ENCODE measurements at regions not wholly inside any gene's neighbourhood (a gene's known extent, or its start where the extent isn't known, plus 50 kb on each side); places are given as distances from the start of the nearest gene placed in this dataset.
"Not testable (repeated sequence)": the region's sequence is repeated elsewhere in the genome, so short reads cannot be mapped to it uniquely, and the experiment has no call there.

DNA sequence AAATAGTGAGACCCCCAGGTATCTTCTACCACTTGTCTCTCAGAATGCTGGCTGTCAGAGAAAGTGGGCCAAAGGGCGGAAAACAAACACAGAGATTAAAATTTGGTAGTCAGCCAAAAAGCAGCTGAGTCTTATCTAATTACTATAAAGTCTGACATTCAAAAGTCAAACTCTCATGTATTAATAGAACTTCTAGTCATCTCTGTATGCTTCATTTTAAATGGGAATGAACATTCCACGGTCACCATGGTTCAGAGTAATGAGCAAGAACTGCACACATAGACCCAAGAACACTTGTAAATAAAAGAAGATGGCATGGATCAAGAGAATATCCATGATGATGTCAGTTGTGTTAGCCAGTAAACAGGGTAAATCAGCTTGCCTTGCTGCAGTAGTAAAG is 1267.0 kb upstream of the CHAC2 start:
- Histone ChIP-seq H3K9me3 (ENCODE audit: control insufficient read depth in 3 of 3, low read length in 3 of 3) (no peaks in the 10 kb centered on the region), H3K9ac (ENCODE audit: low read depth in 1 of 3, low read length in 3 of 3) (no peak overlapping the region), H3K27ac (ENCODE audit: low read depth, low read length) (no peak overlapping the region)

DNA sequence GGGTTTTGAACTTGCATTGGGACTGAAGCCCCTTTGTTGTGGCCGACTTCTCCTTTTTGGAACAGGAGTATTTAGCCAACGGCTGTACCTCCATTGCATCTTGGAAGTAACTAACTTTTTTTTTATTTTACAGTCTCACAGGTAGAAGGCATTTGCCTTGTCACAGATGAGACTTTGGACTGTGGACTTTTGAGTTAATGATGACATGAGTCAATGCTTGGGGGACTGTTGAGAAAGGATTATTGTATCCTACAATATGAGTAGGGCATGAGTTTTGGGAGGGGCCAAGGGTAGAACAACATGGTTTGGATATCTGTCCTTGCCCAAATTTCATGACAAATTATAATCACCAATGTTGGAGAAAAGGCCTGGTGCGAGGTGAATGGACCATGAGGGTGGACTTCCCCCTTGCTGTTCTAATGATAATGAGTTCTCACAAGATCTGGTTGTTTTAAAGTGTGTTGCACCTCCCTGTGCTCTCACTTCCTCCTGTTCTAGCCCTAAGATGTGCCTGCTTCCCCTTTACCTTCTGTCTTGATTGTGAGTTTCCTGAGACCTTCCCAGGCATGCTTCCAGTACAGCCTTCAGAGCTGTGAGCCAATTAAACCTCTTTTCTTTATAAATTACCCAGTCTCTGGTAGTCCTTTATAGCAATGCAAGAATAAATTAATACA is 1269.4 kb upstream of the CHAC2 start:
- H3K27ac ChIP-seq (ENCODE audit: low read depth, low read length) = no peak overlapping the region
- H3K27me3 ChIP-seq (ENCODE audit: control insufficient read depth in 3 of 3, insufficient read depth in 3 of 3, low read length in 3 of 3) = no peaks in the 10 kb centered on the region

More for the DNA sequence above, 1267.0 kb upstream of the CHAC2 start:
- H3K27me3 ChIP-seq (ENCODE audit: control insufficient read depth in 3 of 3, insufficient read depth in 3 of 3, low read length in 3 of 3) = no peaks in the 10 kb centered on the region
- H3K4me3 ChIP-seq (ENCODE audit: low read length in 3 of 3) = no peak overlapping the region
- H3K4me1 ChIP-seq (ENCODE audit: control insufficient read depth in 3 of 3, insufficient read depth in 3 of 3, low read length in 3 of 3) = no peaks in the 10 kb centered on the region
- H3K36me3 ChIP-seq (ENCODE audit: control insufficient read depth in 3 of 3, insufficient read depth in 3 of 3, low read length in 3 of 3) = no peaks in the 10 kb centered on the region

DNA sequence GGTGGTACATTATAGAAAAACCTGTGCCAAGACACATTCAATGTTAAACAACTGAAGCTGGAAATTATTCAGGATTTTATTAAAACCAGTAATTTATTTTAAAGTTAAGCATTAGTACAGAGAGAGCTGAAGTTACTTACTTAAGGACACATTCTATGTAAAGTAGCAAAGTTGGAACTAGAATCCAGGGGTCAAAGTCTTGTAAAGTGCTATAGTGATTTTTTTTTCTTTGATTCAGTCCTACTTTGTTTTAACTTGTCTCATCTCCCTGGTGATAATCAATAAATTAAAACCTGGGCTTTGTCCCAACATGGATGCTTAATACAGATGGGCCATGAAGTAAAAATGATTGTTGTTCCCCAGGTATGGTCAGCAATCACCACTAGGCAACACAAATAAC is 1271.8 kb upstream of the CHAC2 start:
- Histone ChIP-seq H3K9me3 (ENCODE audit: control insufficient read depth in 3 of 3, low read length in 3 of 3) (no peaks in the 10 kb centered on the region), H3K27ac (ENCODE audit: low read depth, low read length) (no peak overlapping the region)

More for the DNA sequence above, 1269.4 kb upstream of the CHAC2 start:
- H3K4me3 ChIP-seq (ENCODE audit: low read length in 3 of 3) = no peak overlapping the region
- H3K36me3 ChIP-seq (ENCODE audit: control insufficient read depth in 3 of 3, insufficient read depth in 3 of 3, low read length in 3 of 3) = no peaks in the 10 kb centered on the region
- no peaks in the 10 kb centered on the region for H3K4me1 ChIP-seq (ENCODE audit: control insufficient read depth in 3 of 3, insufficient read depth in 3 of 3, low read length in 3 of 3)
- no peaks in the 10 kb centered on the region for H3K9me3 ChIP-seq (ENCODE audit: control insufficient read depth in 3 of 3, low read length in 3 of 3)
- no peak overlapping the region for H3K9ac ChIP-seq (ENCODE audit: low read depth in 1 of 3, low read length in 3 of 3)

DNA sequence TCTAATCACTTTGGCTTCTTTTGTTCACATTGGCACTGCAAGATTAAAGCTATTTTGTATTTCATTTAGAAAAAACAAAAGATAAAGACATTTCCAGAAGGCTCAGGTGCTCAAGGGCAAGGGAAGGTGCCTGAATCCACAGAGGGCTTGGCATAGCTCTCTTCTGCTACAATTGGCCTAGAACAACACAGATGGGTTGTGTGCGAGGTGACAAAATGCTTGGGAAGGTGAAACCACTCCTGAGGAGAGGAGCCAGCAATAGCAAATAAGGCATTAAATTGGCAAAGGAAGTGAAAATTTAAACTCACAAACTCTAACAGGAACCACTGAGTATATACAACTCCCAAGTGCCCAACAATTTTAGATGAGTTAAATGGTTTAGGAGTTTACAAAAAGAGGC is 1290.4 kb upstream of the CHAC2 start:
- H3K27me3 ChIP-seq (ENCODE audit: control insufficient read depth in 3 of 3, insufficient read depth in 3 of 3, low read length in 3 of 3) = no peaks in the 10 kb centered on the region
- no peak overlapping the region for H3K27ac ChIP-seq (ENCODE audit: low read depth, low read length)
- peaks cover 0 to 3% (median 0%) of the 10 kb centered on the region in 3 donors for H3K4me1 ChIP-seq (ENCODE audit: control insufficient read depth in 3 of 3, insufficient read depth in 3 of 3, low read length in 3 of 3)

More for the DNA sequence above, 1271.8 kb upstream of the CHAC2 start:
- Histone ChIP-seq H3K36me3 (ENCODE audit: control insufficient read depth in 3 of 3, insufficient read depth in 3 of 3, low read length in 3 of 3) (no peaks in the 10 kb centered on the region), H3K9ac (ENCODE audit: low read depth in 1 of 3, low read length in 3 of 3) (no peak overlapping the region), H3K4me1 (ENCODE audit: control insufficient read depth in 3 of 3, insufficient read depth in 3 of 3, low read length in 3 of 3) (no peaks in the 10 kb centered on the region), H3K27me3 (ENCODE audit: control insufficient read depth in 3 of 3, insufficient read depth in 3 of 3, low read length in 3 of 3) (no peaks in the 10 kb centered on the region), H3K4me3 (ENCODE audit: low read length in 3 of 3) (no peak overlapping the region)

GRCh38 chr2:52475590-52475989 is 1292.0 kb upstream of the CHAC2 start:
- Histone ChIP-seq H3K27me3 (ENCODE audit: control insufficient read depth in 3 of 3, insufficient read depth in 3 of 3, low read length in 3 of 3) (no peaks in the 10 kb centered on the region), H3K4me3 (ENCODE audit: low read length in 3 of 3) (no peak overlapping the region), H3K36me3 (ENCODE audit: control insufficient read depth in 3 of 3, insufficient read depth in 3 of 3, low read length in 3 of 3) (no peaks in the 10 kb centered on the region), H3K4me1 (ENCODE audit: control insufficient read depth in 3 of 3, insufficient read depth in 3 of 3, low read length in 3 of 3) (peaks cover 0 to 3% (median 0%) of the 10 kb centered on the region in 3 donors), H3K9me3 (ENCODE audit: control insufficient read depth in 3 of 3, low read length in 3 of 3) (no peaks in the 10 kb centered on the region), H3K9ac (ENCODE audit: low read depth in 1 of 3, low read length in 3 of 3) (no peak overlapping the region), H3K27ac (ENCODE audit: low read depth, low read length) (peak overlapping the region; percentile 31)

More for the DNA sequence above, 1290.4 kb upstream of the CHAC2 start:
- Histone ChIP-seq H3K9ac (ENCODE audit: low read depth in 1 of 3, low read length in 3 of 3) (no peak overlapping the region), H3K9me3 (ENCODE audit: control insufficient read depth in 3 of 3, low read length in 3 of 3) (no peaks in the 10 kb centered on the region), H3K4me3 (ENCODE audit: low read length in 3 of 3) (no peak overlapping the region), H3K36me3 (ENCODE audit: control insufficient read depth in 3 of 3, insufficient read depth in 3 of 3, low read length in 3 of 3) (no peaks in the 10 kb centered on the region)

- no peak overlapping the region for H3K9ac ChIP-seq (ENCODE audit: low read depth in 1 of 3, low read length in 3 of 3)
- no peaks in the 10 kb centered on the region for H3K27me3 ChIP-seq (ENCODE audit: control insufficient read depth in 3 of 3, insufficient read depth in 3 of 3, low read length in 3 of 3)
- H3K4me1 ChIP-seq (ENCODE audit: control insufficient read depth in 3 of 3, insufficient read depth in 3 of 3, low read length in 3 of 3) = peaks cover 0 to 3% (median 0%) of the 10 kb centered on the region in 3 donors
- H3K4me3 ChIP-seq (ENCODE audit: low read length in 3 of 3) = no peak overlapping the region
- no peak overlapping the region for H3K27ac ChIP-seq (ENCODE audit: low read depth, low read length)
- H3K36me3 ChIP-seq (ENCODE audit: control insufficient read depth in 3 of 3, insufficient read depth in 3 of 3, low read length in 3 of 3) = no peaks in the 10 kb centered on the region
- no peaks in the 10 kb centered on the region for H3K9me3 ChIP-seq (ENCODE audit: control insufficient read depth in 3 of 3, low read length in 3 of 3)
These were observed 1293.5 kb upstream of the CHAC2 start for GRCh38 chr2:52474091-52474490.

- no peak overlapping the region for H3K4me3 ChIP-seq (ENCODE audit: low read length in 3 of 3)
These were observed 1294.1 kb upstream of the CHAC2 start for GRCh38 chr2:52473526-52473925.

DNA sequence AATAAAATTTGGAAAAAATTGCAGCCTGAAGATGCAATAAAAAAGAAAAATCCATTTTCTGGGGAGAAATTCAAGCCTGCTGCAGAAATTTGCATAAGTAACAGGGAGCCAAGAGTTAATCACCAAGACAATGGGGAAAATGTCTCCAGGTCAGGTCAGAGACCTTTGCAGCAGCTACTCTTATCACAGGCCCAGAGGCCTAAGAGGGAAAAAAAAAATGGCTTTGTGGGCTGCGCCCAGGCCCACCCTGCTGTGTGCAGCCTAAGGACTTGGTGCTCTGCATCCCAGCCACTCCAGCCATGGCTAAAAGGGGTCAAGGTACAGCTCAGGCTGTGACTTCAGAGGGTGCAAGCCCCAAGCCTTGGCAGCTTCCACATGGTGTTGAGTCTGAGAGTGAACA is 1297.1 kb upstream of the CHAC2 start:
- not testable (repeated sequence) for H3K9ac ChIP-seq (ENCODE audit: low read depth in 1 of 3, low read length in 3 of 3); H3K4me3 ChIP-seq (ENCODE audit: low read length in 3 of 3); H3K9me3 ChIP-seq (ENCODE audit: control insufficient read depth in 3 of 3, low read length in 3 of 3); H3K36me3 ChIP-seq (ENCODE audit: control insufficient read depth in 3 of 3, insufficient read depth in 3 of 3, low read length in 3 of 3); H3K27ac ChIP-seq (ENCODE audit: low read depth, low read length); H3K4me1 ChIP-seq (ENCODE audit: control insufficient read depth in 3 of 3, insufficient read depth in 3 of 3, low read length in 3 of 3); H3K27me3 ChIP-seq (ENCODE audit: control insufficient read depth in 3 of 3, insufficient read depth in 3 of 3, low read length in 3 of 3)

More at GRCh38 chr2:52473526-52473925, 1294.1 kb upstream of the CHAC2 start:
- peaks cover 0 to 3% (median 0%) of the 10 kb centered on the region in 3 donors for H3K4me1 ChIP-seq (ENCODE audit: control insufficient read depth in 3 of 3, insufficient read depth in 3 of 3, low read length in 3 of 3)
- H3K27me3 ChIP-seq (ENCODE audit: control insufficient read depth in 3 of 3, insufficient read depth in 3 of 3, low read length in 3 of 3) = no peaks in the 10 kb centered on the region
- no peak overlapping the region for H3K27ac ChIP-seq (ENCODE audit: low read depth, low read length)
- H3K36me3 ChIP-seq (ENCODE audit: control insufficient read depth in 3 of 3, insufficient read depth in 3 of 3, low read length in 3 of 3) = no peaks in the 10 kb centered on the region
- H3K9me3 ChIP-seq (ENCODE audit: control insufficient read depth in 3 of 3, low read length in 3 of 3) = no peaks in the 10 kb centered on the region
- H3K9ac ChIP-seq (ENCODE audit: low read depth in 1 of 3, low read length in 3 of 3) = no peak overlapping the region

GRCh38 chr2:52467189-52467588 is 1300.4 kb upstream of the CHAC2 start:
- H3K36me3 ChIP-seq (ENCODE audit: control insufficient read depth in 3 of 3, insufficient read depth in 3 of 3, low read length in 3 of 3) = no peaks in the 10 kb centered on the region
- no peak overlapping the region for H3K9ac ChIP-seq (ENCODE audit: low read depth in 1 of 3, low read length in 3 of 3)
- H3K27ac ChIP-seq (ENCODE audit: low read depth, low read length) = no peak overlapping the region
- no peak overlapping the region for H3K4me3 ChIP-seq (ENCODE audit: low read length in 3 of 3)
- no peaks in the 10 kb centered on the region for H3K4me1 ChIP-seq (ENCODE audit: control insufficient read depth in 3 of 3, insufficient read depth in 3 of 3, low read length in 3 of 3)
- H3K9me3 ChIP-seq (ENCODE audit: control insufficient read depth in 3 of 3, low read length in 3 of 3) = no peaks in the 10 kb centered on the region
- H3K27me3 ChIP-seq (ENCODE audit: control insufficient read depth in 3 of 3, insufficient read depth in 3 of 3, low read length in 3 of 3) = no peaks in the 10 kb centered on the region

DNA sequence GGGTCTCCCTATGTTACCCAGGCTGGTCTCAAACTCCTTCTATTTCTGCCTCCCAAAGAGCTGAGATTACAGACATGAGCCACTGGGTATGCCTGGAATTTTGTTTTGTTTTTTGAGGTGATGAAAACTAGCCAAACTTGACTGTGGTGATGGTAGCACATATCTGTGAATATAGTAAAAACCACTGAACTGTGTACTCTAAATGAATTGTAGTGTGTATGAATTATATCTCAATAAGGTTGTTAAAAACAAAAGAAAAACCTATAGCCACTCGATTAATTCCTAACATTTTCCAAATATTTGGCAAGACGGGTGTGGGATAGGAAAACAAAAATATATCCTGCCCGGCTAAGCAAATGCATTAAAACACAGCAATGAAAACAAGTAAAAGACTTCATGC is 1302.3 kb upstream of the CHAC2 start:
- H3K4me1 ChIP-seq (ENCODE audit: control insufficient read depth in 3 of 3, insufficient read depth in 3 of 3, low read length in 3 of 3) = no peaks in the 10 kb centered on the region
- H3K36me3 ChIP-seq (ENCODE audit: control insufficient read depth in 3 of 3, insufficient read depth in 3 of 3, low read length in 3 of 3) = no peaks in the 10 kb centered on the region
- H3K27me3 ChIP-seq (ENCODE audit: control insufficient read depth in 3 of 3, insufficient read depth in 3 of 3, low read length in 3 of 3) = no peaks in the 10 kb centered on the region
- H3K4me3 ChIP-seq (ENCODE audit: low read length in 3 of 3) = no peak overlapping the region
- no peak overlapping the region for H3K27ac ChIP-seq (ENCODE audit: low read depth, low read length)
- H3K9me3 ChIP-seq (ENCODE audit: control insufficient read depth in 3 of 3, low read length in 3 of 3) = no peaks in the 10 kb centered on the region
- H3K9ac ChIP-seq (ENCODE audit: low read depth in 1 of 3, low read length in 3 of 3) = no peak overlapping the region
